PC-9 (cell line): ENCODE measurements at regions not wholly inside any gene's neighbourhood (a gene's known extent, or its start where the extent isn't known, plus 50 kb on each side); places are given as distances from the start of the nearest gene placed in this dataset.

Experiments
- BruUV-seq: library from RNA; stranded (reverse); fragments of 400-500 nt; replicated peaks from 2 replicates; lab custom pipeline; 2021; lab: Mats Ljungman, UMichigan
- CTCF ChIA-PET: fragments of 300-600 bp; sonication (Branson Sonifier 250); formaldehyde crosslinking; loops from one replicate; lab custom pipeline; 2022; ENCODE audit warnings: antibody characterized with exemption; lab: Charles Lee
- POLR2A ChIA-PET: fragments of 300-600 bp; sonication (Branson Sonifier 250); formaldehyde crosslinking; loops from one replicate; lab custom pipeline; 2022; ENCODE audit warnings: antibody characterized with exemption; ENCODE audit not compliant: unreplicated experiment; lab: Charles Lee
- DNase-seq, 2 experiments: peaks; one replicate each; pipeline versions ENCODE4 v3.0.0 to v3.0.0-alpha.2; 2015 to 2022; ENCODE audit warnings: mixed read lengths in 1 of 2
- H2AFZ ChIP-seq: fragments of 200-600 bp; sonication (generic); 2 replicates; pipeline ENCODE4 v1.8.1; 2017; ENCODE audit warnings: antibody characterized with exemption
- H3F3A ChIP-seq: fragments of 200-600 bp; sonication (generic); 2 replicates; pipeline ENCODE4 v1.8.1; 2017; ENCODE audit warnings: antibody characterized with exemption, mild to moderate bottlenecking, low read depth; ENCODE audit not compliant: insufficient read depth
- H3K27ac ChIP-seq: fragments of 200-600 bp; sonication (generic); 2 replicates; pipeline ENCODE4 v1.6.1; 2016; ENCODE audit warnings: mixed run types
- H3K27me3 ChIP-seq: fragments of 200-600 bp; sonication (generic); 2 replicates; pipeline ENCODE4 v1.6.1; 2016; ENCODE audit warnings: low read depth, mixed run types; ENCODE audit not compliant: insufficient read depth
- H3K36me3 ChIP-seq: fragments of 200-600 bp; sonication (generic); 2 replicates; pipeline ENCODE4 v1.6.1; 2016; ENCODE audit warnings: low read depth, mixed run types
- H3K4me1 ChIP-seq: fragments of 200-600 bp; sonication (generic); replicated peaks from 2 replicates; pipeline ENCODE4 v1.6.1; 2016; ENCODE audit warnings: mixed run types; ENCODE audit not compliant: insufficient read depth
- H3K4me2 ChIP-seq: fragments of 200-600 bp; sonication (generic); 2 replicates; pipeline ENCODE4 v1.6.1; 2017; ENCODE audit warnings: mixed run types
- H3K4me3 ChIP-seq: fragments of 200-600 bp; sonication (generic); 2 replicates; pipeline ENCODE4 v1.6.1; 2016; ENCODE audit warnings: mixed run types
- H3K79me2 ChIP-seq: fragments of 200-600 bp; sonication (generic); 2 replicates; pipeline ENCODE4 v1.6.1; 2017; ENCODE audit warnings: low read depth, mixed run types
- H3K9me2 ChIP-seq: fragments of 200-600 bp; sonication (generic); 2 replicates; pipeline ENCODE4 v1.8.1; 2017; ENCODE audit warnings: mild to moderate bottlenecking; ENCODE audit not compliant: insufficient read depth
- H3K9me3 ChIP-seq: fragments of 200-600 bp; sonication (generic); 2 replicates; pipeline ENCODE4 v1.8.1; 2016; ENCODE audit warnings: low read depth; ENCODE audit not compliant: insufficient read depth
- H4K20me1 ChIP-seq: fragments of 200-600 bp; sonication (generic); 2 replicates; pipeline ENCODE4 v1.8.1; 2017; ENCODE audit not compliant: insufficient read depth
- EZH2 ChIP-seq: fragments of 200-600 bp; sonication (generic); IDR thresholded peaks from 2 replicates; pipeline ENCODE4 v1.8.0; 2017; ENCODE audit warnings: antibody characterized with exemption, low read depth
- intact Hi-C: fragments of 100-400 bp; cut with micrococcal nuclease; formaldehyde crosslinking; loops from one replicate; pipeline ENCODE4 v1.10.0; 2022; ENCODE audit not compliant: unreplicated experiment
- TF ChIP-seq, protein P1 (sequence below): fragments of 200-600 bp; sonication (generic); conservative IDR thresholded peaks from 2 replicates; pipeline ENCODE4 v1.6.1; 2017; ENCODE audit warnings: mixed run types, antibody characterized with exemption, mild to moderate bottlenecking, moderate library complexity

DNA sequence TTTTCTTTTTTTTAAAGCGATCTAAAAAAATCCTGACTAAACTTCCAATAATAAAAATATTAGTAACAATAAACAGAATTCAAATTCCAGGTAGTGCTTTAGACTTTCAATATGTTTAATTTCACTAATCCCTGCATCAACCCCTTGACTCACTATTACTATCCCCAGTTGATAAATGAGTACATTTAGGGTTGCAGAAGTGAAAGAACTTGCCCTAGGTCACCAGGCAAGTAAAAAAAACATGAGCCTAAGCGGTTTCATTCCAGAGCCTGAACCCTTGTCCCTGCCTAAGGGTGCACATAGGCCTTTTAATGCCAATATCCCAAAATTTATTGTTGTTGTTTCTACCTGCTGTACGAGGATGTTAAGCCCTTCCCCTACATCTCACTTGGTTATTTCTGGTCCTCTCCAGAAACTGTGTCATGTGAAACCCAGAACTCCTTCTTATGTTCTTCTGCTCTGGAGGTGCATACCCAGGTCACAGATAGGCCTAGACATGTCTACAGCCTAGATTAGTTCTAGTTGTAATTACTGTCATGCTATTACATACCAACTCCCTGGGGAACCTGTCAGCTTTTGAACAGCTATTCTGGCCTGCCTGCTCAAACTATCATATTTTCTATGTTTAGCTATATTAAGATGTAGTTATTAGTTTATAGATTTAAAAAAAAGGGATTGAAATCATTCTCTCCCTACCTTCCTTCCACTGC is 244.5 kb upstream of the PITX2 start:
- BruUV-seq, result no TSS peak
- no peaks in the 10 kb centered on the region for H3K27me3 ChIP-seq
- H3K9me3 ChIP-seq, result no peaks in the 10 kb centered on the region
- no peak overlapping the region for H2AFZ ChIP-seq
- POLR2A ChIA-PET, result interaction anchor here (0.6 kb wide), 1 partner anchor 164 kb away, joined by 5 read pairs; no protein-coding TSS in a partner anchor
- no peaks in the 10 kb centered on the region for H3K4me1 ChIP-seq
- H3K79me2 ChIP-seq, result no peaks in the 10 kb centered on the region
- H4K20me1 ChIP-seq, result no peaks in the 10 kb centered on the region
- no peak overlapping the region for H3K4me2 ChIP-seq
- DNase-seq, result no peak
- TF ChIP-seq, protein P1, sequence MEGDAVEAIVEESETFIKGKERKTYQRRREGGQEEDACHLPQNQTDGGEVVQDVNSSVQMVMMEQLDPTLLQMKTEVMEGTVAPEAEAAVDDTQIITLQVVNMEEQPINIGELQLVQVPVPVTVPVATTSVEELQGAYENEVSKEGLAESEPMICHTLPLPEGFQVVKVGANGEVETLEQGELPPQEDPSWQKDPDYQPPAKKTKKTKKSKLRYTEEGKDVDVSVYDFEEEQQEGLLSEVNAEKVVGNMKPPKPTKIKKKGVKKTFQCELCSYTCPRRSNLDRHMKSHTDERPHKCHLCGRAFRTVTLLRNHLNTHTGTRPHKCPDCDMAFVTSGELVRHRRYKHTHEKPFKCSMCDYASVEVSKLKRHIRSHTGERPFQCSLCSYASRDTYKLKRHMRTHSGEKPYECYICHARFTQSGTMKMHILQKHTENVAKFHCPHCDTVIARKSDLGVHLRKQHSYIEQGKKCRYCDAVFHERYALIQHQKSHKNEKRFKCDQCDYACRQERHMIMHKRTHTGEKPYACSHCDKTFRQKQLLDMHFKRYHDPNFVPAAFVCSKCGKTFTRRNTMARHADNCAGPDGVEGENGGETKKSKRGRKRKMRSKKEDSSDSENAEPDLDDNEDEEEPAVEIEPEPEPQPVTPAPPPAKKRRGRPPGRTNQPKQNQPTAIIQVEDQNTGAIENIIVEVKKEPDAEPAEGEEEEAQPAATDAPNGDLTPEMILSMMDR, result no peak
- no peak for TF ChIP-seq EZH2
- intact Hi-C loops, result no loop called here
- no peak overlapping the region for H3K27ac ChIP-seq
- no peaks in the 10 kb centered on the region for H3F3A ChIP-seq
- H3K36me3 ChIP-seq, result no peaks in the 10 kb centered on the region
- H3K4me3 ChIP-seq, result no peak overlapping the region
- CTCF ChIA-PET, result no interaction called here
- H3K9me2 ChIP-seq, result no peaks in the 10 kb centered on the region

- no peak for DNase-seq
- POLR2A ChIA-PET, result interaction anchor here (0.6 kb wide), 1 partner anchor 165 kb away, joined by 5 read pairs; no protein-coding TSS in a partner anchor
- H3K9me2 ChIP-seq, result no peaks in the 10 kb centered on the region
- H3K27me3 ChIP-seq, result no peaks in the 10 kb centered on the region
- no peaks in the 10 kb centered on the region for H3F3A ChIP-seq
- no peaks in the 10 kb centered on the region for H3K4me1 ChIP-seq
- BruUV-seq, result no TSS peak
- H3K79me2 ChIP-seq, result no peaks in the 10 kb centered on the region
- intact Hi-C loops, result no loop called here
- H4K20me1 ChIP-seq, result no peaks in the 10 kb centered on the region
- H3K4me3 ChIP-seq, result no peak overlapping the region
- no peak overlapping the region for H3K4me2 ChIP-seq
- no peaks in the 10 kb centered on the region for H3K36me3 ChIP-seq
- no peak overlapping the region for H2AFZ ChIP-seq
- CTCF ChIA-PET, result no interaction called here
- no peak for TF ChIP-seq EZH2
- TF ChIP-seq, protein P1, result no peak
- H3K27ac ChIP-seq, result no peak overlapping the region
- no peaks in the 10 kb centered on the region for H3K9me3 ChIP-seq
Measured at GRCh38 chr4:110867981-110868720, 245.3 kb upstream of the PITX2 start.

- no peak for TF ChIP-seq EZH2
- TF ChIP-seq, protein P1, result no peak
- Histone ChIP-seq H3K4me2 (no peak overlapping the region), H3K27ac (no peak overlapping the region), H3K4me1 (no peaks in the 10 kb centered on the region), H3K79me2 (no peaks in the 10 kb centered on the region), H3F3A (no peaks in the 10 kb centered on the region), H3K36me3 (no peaks in the 10 kb centered on the region), H3K9me2 (no peaks in the 10 kb centered on the region), H4K20me1 (no peaks in the 10 kb centered on the region), H3K9me3 (no peaks in the 10 kb centered on the region), H3K27me3 (no peaks in the 10 kb centered on the region), H2AFZ (no peak overlapping the region), H3K4me3 (no peak overlapping the region)
- no TSS peak for BruUV-seq
- ChIA-PET POLR2A (no interaction called here), CTCF (no interaction called here)
- intact Hi-C loops, result no loop called here
- no peak for DNase-seq
Measured at GRCh38 chr4:110869114-110869513, 246.2 kb upstream of the PITX2 start.
